ENCODE measurements at regions not wholly inside any gene's neighbourhood (a gene's known extent, or its start where the extent isn't known, plus 50 kb on each side); places are given as distances from the start of the nearest gene placed in this dataset.

- TF ChIP-seq CTCF (IDR thresholded peaks at IDR 0.05; ENCODE audit: low read depth, low read length) (no peak), EZH2phosphoT487 (IDR thresholded peaks at IDR 0.05; ENCODE audit: low read depth) (no peak)
Measured at GRCh38 chr13:71316792-71317363, 550.1 kb downstream of the DACH1 start.

Data from OCI-LY3 (cell line).